ENCODE measurements at regions not wholly inside any gene's neighbourhood (a gene's known extent, or its start where the extent isn't known, plus 50 kb on each side); places are given as distances from the start of the nearest gene placed in this dataset.

DNA sequence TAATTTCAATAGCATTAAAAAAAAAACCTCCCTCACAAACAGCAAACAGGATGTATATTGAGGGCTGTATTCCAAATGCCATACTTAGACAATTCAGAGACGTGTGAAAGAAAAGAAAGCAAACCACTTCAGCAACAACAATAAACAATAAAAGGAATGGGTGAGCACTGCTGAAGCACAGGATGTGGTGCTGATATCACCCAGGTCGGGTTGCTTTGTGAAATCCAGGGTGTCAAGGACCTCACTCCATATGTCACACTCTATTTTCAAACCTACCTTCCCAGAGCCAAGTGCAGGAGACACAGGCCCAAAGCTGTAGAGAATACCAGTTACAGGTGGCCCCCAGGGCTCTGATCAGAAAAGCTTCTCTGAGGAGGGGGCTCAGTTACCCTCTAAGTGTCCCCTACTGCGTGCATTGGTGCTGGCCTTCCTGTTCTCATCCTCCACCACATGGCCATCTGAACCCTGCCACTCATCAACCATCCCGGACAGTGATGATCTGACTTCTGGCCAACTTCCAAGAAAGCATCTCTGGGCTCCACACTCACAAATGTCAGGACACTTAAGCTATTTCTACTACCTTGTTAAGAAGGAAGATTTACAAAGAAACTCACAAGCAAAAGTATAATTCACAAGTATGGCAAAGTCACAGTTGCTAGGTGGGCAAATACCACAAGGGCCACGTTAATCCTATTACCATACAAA, 363.0 kb downstream of the SS18 start:
- Histone ChIP-seq H3K4me1 (replicated peaks; ENCODE audit: insufficient read depth) (no peaks in the 10 kb centered on the region), H3K79me2 (ENCODE audit: low read depth) (no peaks in the 10 kb centered on the region), H3K9me2 (ENCODE audit: insufficient read depth) (no peaks in the 10 kb centered on the region), H3F3A (ENCODE audit: insufficient read depth, low read depth) (no peaks in the 10 kb centered on the region), H3K4me2 (no peak overlapping the region), H2AFZ (no peak overlapping the region), H3K9me3 (ENCODE audit: insufficient read depth, low read depth) (no peaks in the 10 kb centered on the region), H3K36me3 (ENCODE audit: low read depth) (no peaks in the 10 kb centered on the region), H3K27ac (no peak overlapping the region), H3K4me3 (no peak overlapping the region), H4K20me1 (ENCODE audit: insufficient read depth) (no peaks in the 10 kb centered on the region), H3K27me3 (ENCODE audit: insufficient read depth, low read depth) (no peaks in the 10 kb centered on the region)
- DNase-seq, result no peak
- CTCF ChIA-PET, result no interaction called here
- no TSS peak for BruUV-seq (replicated peaks)
- POLR2A ChIA-PET (ENCODE audit: unreplicated experiment), result no interaction called here
- intact Hi-C loops (cut with micrococcal nuclease; ENCODE audit: unreplicated experiment), result no loop called here
- TF ChIP-seq, protein P1, sequence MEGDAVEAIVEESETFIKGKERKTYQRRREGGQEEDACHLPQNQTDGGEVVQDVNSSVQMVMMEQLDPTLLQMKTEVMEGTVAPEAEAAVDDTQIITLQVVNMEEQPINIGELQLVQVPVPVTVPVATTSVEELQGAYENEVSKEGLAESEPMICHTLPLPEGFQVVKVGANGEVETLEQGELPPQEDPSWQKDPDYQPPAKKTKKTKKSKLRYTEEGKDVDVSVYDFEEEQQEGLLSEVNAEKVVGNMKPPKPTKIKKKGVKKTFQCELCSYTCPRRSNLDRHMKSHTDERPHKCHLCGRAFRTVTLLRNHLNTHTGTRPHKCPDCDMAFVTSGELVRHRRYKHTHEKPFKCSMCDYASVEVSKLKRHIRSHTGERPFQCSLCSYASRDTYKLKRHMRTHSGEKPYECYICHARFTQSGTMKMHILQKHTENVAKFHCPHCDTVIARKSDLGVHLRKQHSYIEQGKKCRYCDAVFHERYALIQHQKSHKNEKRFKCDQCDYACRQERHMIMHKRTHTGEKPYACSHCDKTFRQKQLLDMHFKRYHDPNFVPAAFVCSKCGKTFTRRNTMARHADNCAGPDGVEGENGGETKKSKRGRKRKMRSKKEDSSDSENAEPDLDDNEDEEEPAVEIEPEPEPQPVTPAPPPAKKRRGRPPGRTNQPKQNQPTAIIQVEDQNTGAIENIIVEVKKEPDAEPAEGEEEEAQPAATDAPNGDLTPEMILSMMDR (conservative IDR thresholded peaks at IDR 0.05), result no peak
- TF ChIP-seq EZH2 (IDR thresholded peaks at IDR 0.05; ENCODE audit: low read depth), result no peak

DNA sequence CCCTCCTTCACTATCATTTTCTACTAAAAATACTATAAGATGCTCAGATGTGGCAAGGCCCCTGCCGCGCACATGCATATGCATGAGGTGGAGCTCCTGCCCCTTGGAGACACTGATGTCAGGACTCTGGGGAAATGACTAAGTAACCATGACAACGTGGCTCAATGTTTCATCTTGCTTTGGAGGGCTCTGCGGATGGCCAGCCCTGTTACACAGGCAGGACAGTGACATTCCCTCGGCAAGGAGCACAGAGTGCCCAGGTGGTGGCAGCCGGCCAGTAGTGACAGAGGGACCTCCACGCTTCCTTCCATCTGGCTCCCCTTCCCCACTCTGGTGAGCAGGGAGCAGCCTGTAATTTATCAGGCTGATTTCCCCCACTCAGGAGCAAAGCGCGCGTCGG, 364.1 kb downstream of the SS18 start:
- no peak overlapping the region for H3K4me3 ChIP-seq
- no peaks in the 10 kb centered on the region for H3K36me3 ChIP-seq (ENCODE audit: low read depth)
- DNase-seq, result no peak
- H3K9me3 ChIP-seq (ENCODE audit: insufficient read depth, low read depth), result no peaks in the 10 kb centered on the region
- H2AFZ ChIP-seq, result no peak overlapping the region
- H3K4me1 ChIP-seq (replicated peaks; ENCODE audit: insufficient read depth), result no peaks in the 10 kb centered on the region
- no peaks in the 10 kb centered on the region for H3F3A ChIP-seq (ENCODE audit: insufficient read depth, low read depth)
- H3K9me2 ChIP-seq (ENCODE audit: insufficient read depth), result no peaks in the 10 kb centered on the region
- H3K79me2 ChIP-seq (ENCODE audit: low read depth), result no peaks in the 10 kb centered on the region
- no peaks in the 10 kb centered on the region for H4K20me1 ChIP-seq (ENCODE audit: insufficient read depth)
- ChIA-PET POLR2A (ENCODE audit: unreplicated experiment) (no interaction called here), CTCF (no interaction called here)
- TF ChIP-seq, protein P1 (conservative IDR thresholded peaks at IDR 0.05), result no peak
- no peak for TF ChIP-seq EZH2 (IDR thresholded peaks at IDR 0.05; ENCODE audit: low read depth)
- intact Hi-C loops (cut with micrococcal nuclease; ENCODE audit: unreplicated experiment), result no loop called here
- H3K27me3 ChIP-seq (ENCODE audit: insufficient read depth, low read depth), result no peaks in the 10 kb centered on the region
- no peak overlapping the region for H3K27ac ChIP-seq
- no TSS peak for BruUV-seq (replicated peaks)
- no peak overlapping the region for H3K4me2 ChIP-seq

DNA sequence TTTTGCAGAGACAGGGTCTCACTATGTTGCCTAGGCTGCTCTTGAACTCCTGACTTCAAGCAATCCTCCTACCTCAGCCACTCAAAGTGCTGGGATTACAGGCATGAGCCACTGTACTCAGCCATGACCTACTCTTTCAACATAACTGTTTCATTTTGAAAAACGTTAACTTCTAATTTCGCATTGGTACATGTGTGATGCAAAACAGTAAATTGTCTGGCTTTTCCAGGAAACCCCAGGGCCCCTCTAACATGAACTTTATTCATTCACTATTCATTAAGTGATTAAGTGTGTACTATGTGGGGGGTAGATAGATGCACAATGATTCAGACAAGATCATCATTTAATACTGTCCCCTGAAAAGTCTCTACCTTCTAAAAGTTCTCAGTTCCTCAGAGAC, 364.9 kb downstream of the SS18 start:
- BruUV-seq (replicated peaks), result no TSS peak
- intact Hi-C loops (cut with micrococcal nuclease; ENCODE audit: unreplicated experiment), result no loop called here

More for the DNA sequence above, 364.9 kb downstream of the SS18 start:
- Histone ChIP-seq H3K27me3 (ENCODE audit: insufficient read depth, low read depth) (no peaks in the 10 kb centered on the region), H3K79me2 (ENCODE audit: low read depth) (no peaks in the 10 kb centered on the region), H3K4me3 (no peak overlapping the region), H3K36me3 (ENCODE audit: low read depth) (no peaks in the 10 kb centered on the region), H4K20me1 (ENCODE audit: insufficient read depth) (no peaks in the 10 kb centered on the region), H2AFZ (no peak overlapping the region), H3K9me2 (ENCODE audit: insufficient read depth) (no peaks in the 10 kb centered on the region), H3K27ac (no peak overlapping the region), H3K4me2 (no peak overlapping the region), H3K9me3 (ENCODE audit: insufficient read depth, low read depth) (no peaks in the 10 kb centered on the region), H3K4me1 (replicated peaks; ENCODE audit: insufficient read depth) (no peaks in the 10 kb centered on the region), H3F3A (ENCODE audit: insufficient read depth, low read depth) (no peaks in the 10 kb centered on the region)
- POLR2A ChIA-PET (ENCODE audit: unreplicated experiment), result no interaction called here
- CTCF ChIA-PET, result no interaction called here
- DNase-seq, result no peak
- TF ChIP-seq, protein P1 (conservative IDR thresholded peaks at IDR 0.05), result no peak
- no peak for TF ChIP-seq EZH2 (IDR thresholded peaks at IDR 0.05; ENCODE audit: low read depth)

Measured in PC-9 (cell line).